GOT3 (cell line): ENCODE measurements at regions not wholly inside any gene's neighbourhood (a gene's known extent, or its start where the extent isn't known, plus 50 kb on each side); places are given as distances from the start of the nearest gene placed in this dataset.

Experiments
- DNase-seq: peaks from one replicate; lab custom pipeline; 2025; ENCODE audit warnings: mixed read lengths; lab: John Stamatoyannopoulos, UW

GRCh38 chr5:125202871-125203438 lies 456.5 kb upstream of the ZNF608 start:
- DNase-seq = no peak

- DNase-seq = no peak
Observed at GRCh38 chr5:125203912-125204311, 457.5 kb upstream of the ZNF608 start.

- DNase-seq = no peak
Observed at GRCh38 chr5:125205601-125206225, 459.3 kb upstream of the ZNF608 start.

- DNase-seq = no peak
Observed at GRCh38 chr5:125207856-125208255, 461.4 kb upstream of the ZNF608 start.

GRCh38 chr5:125209650-125210049 lies 463.2 kb upstream of the ZNF608 start:
- no peak for DNase-seq

- no peak for DNase-seq
Observed at GRCh38 chr5:125210242-125210947, 464.0 kb upstream of the ZNF608 start.

GRCh38 chr5:125214080-125214479 lies 467.6 kb upstream of the ZNF608 start:
- no peak for DNase-seq

- DNase-seq = no peak
Observed at GRCh38 chr5:125215593-125215992, 469.2 kb upstream of the ZNF608 start.

GRCh38 chr5:125219710-125220109 lies 473.3 kb upstream of the ZNF608 start:
- DNase-seq = no peak

GRCh38 chr5:125220284-125220683 lies 473.8 kb upstream of the ZNF608 start:
- no peak for DNase-seq

- no peak for DNase-seq
Observed at GRCh38 chr5:125222597-125223240, 476.3 kb upstream of the ZNF608 start.

GRCh38 chr5:125225424-125225823 lies 479.0 kb upstream of the ZNF608 start:
- no peak for DNase-seq

GRCh38 chr5:125226825-125227224 lies 480.4 kb upstream of the ZNF608 start:
- DNase-seq = no peak

- DNase-seq = no peak
Observed at GRCh38 chr5:125227333-125228095, 481.1 kb upstream of the ZNF608 start.

GRCh38 chr5:125228363-125229070 lies 482.1 kb upstream of the ZNF608 start:
- no peak for DNase-seq

GRCh38 chr5:125229556-125229955 lies 483.1 kb upstream of the ZNF608 start:
- DNase-seq = no peak

- DNase-seq = no peak
Observed at GRCh38 chr5:125232779-125233230, 486.4 kb upstream of the ZNF608 start.

- DNase-seq = no peak
Observed at GRCh38 chr5:125233944-125234343, 487.5 kb upstream of the ZNF608 start.

GRCh38 chr5:125236007-125236406 lies 489.6 kb upstream of the ZNF608 start:
- no peak for DNase-seq

GRCh38 chr5:125236981-125237380 lies 490.5 kb upstream of the ZNF608 start:
- no peak for DNase-seq

- DNase-seq = no peak
Observed at GRCh38 chr5:125244531-125244930, 498.1 kb upstream of the ZNF608 start.
